Left kidney (tissue), 1 donor: ENCODE measurements at regions not wholly inside any gene's neighbourhood (a gene's known extent, or its start where the extent isn't known, plus 50 kb on each side); places are given as distances from the start of the nearest gene placed in this dataset.

Source experiments
- DNase-seq: peaks from one replicate; pipeline ENCODE4 v3.0.0-alpha.2; 2013

DNA sequence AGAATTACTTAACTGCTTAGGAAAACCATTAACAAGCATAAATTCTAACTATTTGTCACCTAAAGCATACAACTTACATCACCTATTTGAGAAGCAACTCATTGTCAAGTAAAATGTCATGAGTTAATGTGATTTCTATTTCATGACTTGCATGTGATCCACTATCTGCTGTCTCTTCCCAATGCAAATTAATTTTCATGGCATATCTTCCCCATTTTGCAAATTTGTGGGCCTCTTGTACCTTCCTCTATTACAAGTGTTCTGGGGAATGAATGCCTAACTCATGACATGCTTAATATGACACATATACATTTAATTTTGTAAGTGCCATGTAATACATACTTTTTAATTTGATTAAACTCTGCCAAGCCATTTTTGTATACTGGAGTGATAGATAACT lies 81.1 kb upstream of the EDNRB start:
- DNase-seq = no peak

DNA sequence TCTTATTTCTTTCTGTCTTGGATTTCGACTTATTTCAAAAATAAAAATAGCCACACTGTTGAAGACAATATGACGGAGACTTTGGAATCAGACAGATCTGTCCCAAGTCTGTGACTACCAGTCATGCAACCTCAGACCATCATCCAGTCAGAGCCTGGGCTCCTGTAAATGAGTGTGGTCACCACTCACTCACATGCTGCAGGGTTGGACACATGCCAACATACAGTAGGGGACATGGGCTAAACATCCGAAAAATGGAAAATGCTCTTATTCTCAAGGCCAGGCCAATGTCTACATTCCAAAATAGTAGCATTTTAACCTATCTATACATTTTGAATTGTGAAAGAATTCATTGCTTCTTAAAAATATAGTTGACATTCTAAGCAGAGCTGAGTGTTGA lies 75.5 kb upstream of the EDNRB start:
- no peak for DNase-seq

DNA sequence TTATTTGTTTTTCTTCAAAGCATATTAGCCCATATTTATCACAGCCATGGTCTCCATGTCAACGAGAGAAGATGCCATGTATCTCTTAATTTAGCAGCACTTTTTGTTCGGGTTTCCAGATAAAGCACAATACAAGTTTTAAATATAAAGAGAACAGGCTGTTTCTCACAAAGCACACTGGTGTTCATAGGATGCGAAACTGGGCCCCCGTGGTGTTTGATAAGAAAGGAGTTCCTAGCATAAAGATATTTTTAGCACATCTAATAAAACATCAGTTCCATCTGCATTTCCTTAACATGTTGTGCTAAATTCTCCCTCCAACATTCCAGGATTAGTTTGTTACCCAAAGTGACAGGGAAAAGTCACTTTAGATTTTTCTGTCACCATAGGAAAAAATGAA lies 72.4 kb upstream of the EDNRB start:
- no peak for DNase-seq

DNA sequence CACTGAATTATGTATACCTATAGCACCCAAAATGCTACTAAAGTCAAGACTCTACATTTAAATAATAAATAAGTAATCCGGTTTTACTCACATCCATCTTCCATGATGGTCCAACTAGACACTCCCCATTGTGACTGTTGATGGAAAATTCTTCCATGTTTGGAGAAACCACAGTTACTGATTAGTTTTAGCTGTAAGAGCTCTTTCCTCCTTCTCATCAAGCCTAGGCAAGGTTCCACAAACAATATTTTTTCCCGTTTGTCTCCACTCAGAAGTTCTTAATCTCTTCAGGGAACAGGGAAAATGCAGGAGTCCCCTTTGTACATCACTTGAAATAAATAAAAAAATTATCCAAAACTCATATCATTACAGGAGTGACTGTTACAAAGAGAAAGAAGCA lies 70.7 kb upstream of the EDNRB start:
- no peak for DNase-seq

GRCh38 chr13:77988355-77988754 lies 69.7 kb upstream of the EDNRB start:
- no peak for DNase-seq

- DNase-seq = no peak
Observed at GRCh38 chr13:77986713-77987112, 68.1 kb upstream of the EDNRB start.

GRCh38 chr13:77985866-77986636 lies 67.4 kb upstream of the EDNRB start:
- no peak for DNase-seq

- DNase-seq = no peak
Observed at GRCh38 chr13:77981281-77981881, 62.8 kb upstream of the EDNRB start.

DNA sequence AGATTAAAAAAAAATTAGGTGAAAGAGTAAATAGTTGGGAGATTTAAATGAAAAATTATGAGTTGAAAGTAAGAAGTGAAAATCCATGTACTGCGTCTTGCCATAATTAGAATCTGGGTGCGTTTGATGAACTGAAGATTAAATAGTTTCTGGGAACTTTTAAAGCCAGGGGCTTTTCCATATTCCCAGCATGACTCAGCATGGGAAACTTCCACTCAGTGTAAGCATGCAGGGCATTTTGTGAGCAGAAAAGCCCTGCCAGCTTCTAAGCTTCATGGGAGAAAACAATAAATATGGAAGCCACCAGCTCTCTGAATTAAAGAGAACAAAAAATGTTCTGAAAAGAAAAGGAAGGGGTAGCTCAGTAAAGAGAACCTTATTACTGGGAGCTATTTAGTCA lies 62.0 kb upstream of the EDNRB start:
- DNase-seq = no peak

DNA sequence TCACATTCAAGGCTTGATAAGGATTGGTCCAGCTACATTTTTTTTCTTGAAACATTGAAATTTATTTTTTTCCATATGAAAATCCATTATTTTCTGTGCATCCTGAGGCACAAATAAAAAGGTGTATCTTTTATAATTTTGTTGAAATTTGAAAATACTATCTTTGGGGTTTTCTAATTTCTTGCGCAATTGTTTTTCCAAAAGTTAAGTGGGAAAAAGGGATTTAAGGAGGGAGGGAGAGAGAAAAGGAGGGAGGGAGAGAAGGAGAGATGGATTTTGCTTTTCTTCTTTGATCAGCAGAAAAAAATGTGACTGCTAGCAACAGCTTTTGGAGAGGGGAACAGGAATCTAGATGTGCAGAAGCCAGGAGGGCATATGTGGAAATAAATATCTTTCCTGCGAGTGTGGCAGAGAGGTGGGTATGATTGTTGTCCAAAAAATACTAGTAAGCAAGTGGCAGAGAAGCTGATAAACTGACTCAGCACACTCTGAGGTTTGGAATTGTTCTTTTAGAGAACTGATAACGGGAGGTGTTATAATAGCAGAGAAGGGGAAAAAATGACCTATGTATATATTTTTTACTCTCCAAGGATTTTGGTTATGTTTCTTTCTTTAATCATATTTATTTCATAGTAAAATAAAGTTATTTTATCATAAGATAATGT lies 61.2 kb upstream of the EDNRB start:
- DNase-seq = no peak

GRCh38 chr13:77975358-77976042 lies 56.9 kb upstream of the EDNRB start:
- DNase-seq = no peak

DNA sequence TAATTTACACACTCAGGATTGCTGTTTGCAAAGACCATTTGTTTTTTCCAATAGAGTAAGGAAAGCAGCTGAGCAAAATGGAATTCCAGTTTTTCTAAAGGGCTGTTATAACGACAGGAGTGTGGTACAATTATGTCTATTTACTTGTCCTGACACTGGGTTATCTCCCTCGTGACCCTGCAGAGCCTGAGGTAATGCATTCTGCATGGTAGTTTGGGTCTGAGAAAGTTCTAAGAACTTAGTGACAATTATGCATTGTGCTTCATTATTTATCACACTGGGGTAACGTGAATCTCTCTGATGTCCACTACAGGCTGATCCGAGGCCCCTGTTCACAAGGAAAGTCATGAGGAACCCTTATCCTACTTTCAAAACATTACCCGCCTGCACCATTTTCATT lies 50.7 kb upstream of the EDNRB start:
- DNase-seq = no peak
